Spleen (tissue), 11 donors: ENCODE measurements at regions not wholly inside any gene's neighbourhood (a gene's known extent, or its start where the extent isn't known, plus 50 kb on each side); places are given as distances from the start of the nearest gene placed in this dataset.

Source experiments
- DNase-seq: peaks from one replicate; pipeline ENCODE4 v3.0.0-alpha.2; 2020
- H3K27ac ChIP-seq, 8 donors: fragments of 200-600 bp; sonication (generic) in 7 of 8; 1 replicate in 4 of 8; 2 replicates in 4 of 8; pipeline versions ENCODE4 v1.5.0 to v1.8.0; 2016 to 2021; ENCODE audit warnings: inconsistent platforms in 4 of 8, mild to moderate bottlenecking in 4 of 8, moderate library complexity in 1 of 8
- H3K27me3 ChIP-seq, 7 donors: fragments of 200-600 bp; sonication (generic) in 6 of 7; replicated peaks in 1 of 7; 1 replicate in 4 of 7; 2 replicates in 3 of 7; pipeline versions ENCODE4 v1.5.0 to v1.8.0; 2016 to 2021; ENCODE audit warnings: inconsistent platforms in 3 of 7, mild to moderate bottlenecking in 1 of 7
- H3K36me3 ChIP-seq, 6 donors: fragments of 200-600 bp; sonication (generic) in 5 of 6; 1 replicate in 4 of 6; 2 replicates in 2 of 6; pipeline versions ENCODE4 v1.5.0 to v1.8.0; 2016 to 2021; ENCODE audit warnings: inconsistent platforms in 2 of 6
- H3K4me1 ChIP-seq, 6 donors: fragments of 200-600 bp; sonication (generic) in 5 of 6; 1 replicate in 3 of 6; 2 replicates in 3 of 6; pipeline versions ENCODE4 v1.5.0 to v1.8.0; 2016 to 2021; ENCODE audit warnings: inconsistent platforms in 3 of 6
- H3K4me3 ChIP-seq, 8 donors: fragments of 200-600 bp; sonication (generic) in 7 of 8; 1 replicate in 4 of 8; 2 replicates in 4 of 8; pipeline versions ENCODE4 v1.5.0 to v1.8.0; 2016 to 2021; ENCODE audit warnings: inconsistent platforms in 4 of 8, mild to moderate bottlenecking in 4 of 8, moderate library complexity in 2 of 8
- H3K9me3 ChIP-seq, 8 donors: fragments of 200-600 bp; sonication (generic) in 7 of 8; 1 replicate in 4 of 8; 2 replicates in 4 of 8; pipeline versions ENCODE4 v1.5.0 to v1.8.0; 2016 to 2021; ENCODE audit warnings: inconsistent platforms in 4 of 8
- POLR2A ChIP-seq, 3 donors: fragments of 450-650 bp; IDR thresholded peaks; one replicate each; pipeline ENCODE4 v1.5.1; 2017; ENCODE audit warnings: antibody characterized with exemption in 3 of 3, mild to moderate bottlenecking in 1 of 3
- POLR2AphosphoS5 ChIP-seq, 3 donors: sonication (generic); formaldehyde crosslinking; IDR thresholded peaks; one replicate each; pipeline ENCODE4 v1.5.1; 2017; ENCODE audit warnings: antibody characterized with exemption in 3 of 3
- WGBS, 5 donors: extraction: QIAGEN DNeasy Blood & Tissue Kit in 3 of 5; methylation state at CpG; one replicate each; pipeline versions ENCODE4 v1.1.5 to v1.1.7; 2013 to 2018; 5-methylcytosine and 5-hydroxymethylcytosine counted together
- intact Hi-C: fragments of 100-400 bp; cut with DNase I; formaldehyde crosslinking; loops from one replicate; pipeline ENCODE4 v1.15.0; 2023; ENCODE audit warnings: low total_unique reads
- TF ChIP-seq, protein P1 (sequence below), 11 experiments: fragments of 200-600 bp in 7 of 11; fragments of 450-650 bp in 4 of 11; sonication (generic) in 4 of 11; IDR thresholded peaks in 8 of 11; conservative IDR thresholded peaks in 3 of 11; 1 replicate in 7 of 11; 2 replicates in 4 of 11; pipeline versions ENCODE4 v1.4.0 to v1.8.0; 2016 to 2021; ENCODE audit warnings: antibody characterized with exemption in 11 of 11, inconsistent platforms in 4 of 11, mild to moderate bottlenecking in 1 of 11
- donor health status: healthy with polysubstance abuse.
- donor health status: DM: no; HTN: no; CAD: no; lungs with moderate emphysema.
- donor health status: DM: no; HTN: no; CAD: no.
- donor health status: Bipolar disorder and iron deficiency.
- donor health status: healthy.
- donor health status: DM: no; HTN: no; CAD: no.
- donor health status: DM: yes; HTN: yes; CAD: no.

GRCh38 chr10:78752708-78753107 is 316.1 kb upstream of the ZMIZ1 start:
- no peak overlapping the region for H3K27ac ChIP-seq
- DNase-seq = peak; percentile 41
- TF ChIP-seq, protein P1, sequence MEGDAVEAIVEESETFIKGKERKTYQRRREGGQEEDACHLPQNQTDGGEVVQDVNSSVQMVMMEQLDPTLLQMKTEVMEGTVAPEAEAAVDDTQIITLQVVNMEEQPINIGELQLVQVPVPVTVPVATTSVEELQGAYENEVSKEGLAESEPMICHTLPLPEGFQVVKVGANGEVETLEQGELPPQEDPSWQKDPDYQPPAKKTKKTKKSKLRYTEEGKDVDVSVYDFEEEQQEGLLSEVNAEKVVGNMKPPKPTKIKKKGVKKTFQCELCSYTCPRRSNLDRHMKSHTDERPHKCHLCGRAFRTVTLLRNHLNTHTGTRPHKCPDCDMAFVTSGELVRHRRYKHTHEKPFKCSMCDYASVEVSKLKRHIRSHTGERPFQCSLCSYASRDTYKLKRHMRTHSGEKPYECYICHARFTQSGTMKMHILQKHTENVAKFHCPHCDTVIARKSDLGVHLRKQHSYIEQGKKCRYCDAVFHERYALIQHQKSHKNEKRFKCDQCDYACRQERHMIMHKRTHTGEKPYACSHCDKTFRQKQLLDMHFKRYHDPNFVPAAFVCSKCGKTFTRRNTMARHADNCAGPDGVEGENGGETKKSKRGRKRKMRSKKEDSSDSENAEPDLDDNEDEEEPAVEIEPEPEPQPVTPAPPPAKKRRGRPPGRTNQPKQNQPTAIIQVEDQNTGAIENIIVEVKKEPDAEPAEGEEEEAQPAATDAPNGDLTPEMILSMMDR (IDR thresholded peaks at IDR 0.05 in 8 of 11, conservative IDR thresholded peaks at IDR 0.05 in 3 of 11) = no peak
- TF ChIP-seq POLR2A (IDR thresholded peaks at IDR 0.05) = no peak
- TF ChIP-seq POLR2AphosphoS5 (IDR thresholded peaks at IDR 0.05) = no peak
- intact Hi-C loops = no loop called here
- H3K4me3 ChIP-seq = no peak overlapping the region
- H3K4me1 ChIP-seq = peaks cover 0 to 40% (median 20%) of the 10 kb centered on the region in 6 donors
- 77 to 84% (median 82%) methylated on average over 4 of the region's 4 CpGs for WGBS, 5 donors
- H3K36me3 ChIP-seq = no peaks in the 10 kb centered on the region
- no peaks in the 10 kb centered on the region for H3K9me3 ChIP-seq
- H3K27me3 ChIP-seq = peaks cover 0 to 38% (median 0%) of the 10 kb centered on the region in 7 donors

DNA sequence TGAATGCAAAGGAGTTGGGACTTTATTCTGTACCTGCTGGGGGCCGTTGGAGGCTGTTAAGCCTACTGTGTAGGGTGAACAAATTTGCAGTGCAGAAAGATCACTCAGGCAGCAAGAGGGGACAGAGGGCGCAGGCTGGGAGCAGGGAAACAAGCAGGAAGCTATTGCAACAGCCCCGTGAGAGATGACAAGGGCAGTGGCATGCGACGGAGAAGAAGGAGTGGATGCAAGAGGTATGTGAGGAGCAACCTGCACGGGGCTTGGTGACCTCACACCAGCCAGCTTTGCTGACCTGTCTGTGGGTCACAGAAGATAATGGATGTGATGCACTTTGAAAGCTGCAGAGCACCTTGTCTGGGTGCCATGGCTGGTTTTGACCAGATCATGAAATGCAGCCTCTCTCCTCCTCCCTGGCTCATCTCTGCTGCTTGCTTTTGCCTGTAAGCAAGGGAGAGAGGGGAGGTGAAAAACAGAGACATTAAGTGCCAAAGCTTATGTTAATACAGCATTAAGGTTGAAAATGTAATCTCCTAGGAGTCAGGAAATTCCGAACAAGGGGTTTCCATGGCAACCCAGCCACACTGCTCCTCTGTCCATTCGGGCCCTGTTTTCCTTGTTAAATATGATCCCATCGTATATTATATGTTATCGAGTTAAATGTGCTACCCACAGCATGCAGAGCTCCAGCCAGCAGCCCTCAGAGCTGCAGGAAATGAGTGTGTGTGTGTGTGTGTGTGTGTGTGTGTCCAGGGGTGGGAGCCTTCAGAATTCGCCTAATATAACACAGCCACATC is 314.3 kb upstream of the ZMIZ1 start:
- H3K36me3 ChIP-seq = no peaks in the 10 kb centered on the region
- 20 to 47% (median 27%) methylated on average over 10 to 11 of the region's 11 CpGs for whole genome bisulfite sequencing, 5 donors
- DNase-seq = peak; percentile 40
- intact Hi-C loops = no loop called here
- H3K27me3 ChIP-seq = peaks cover 0 to 45% (median 0%) of the 10 kb centered on the region in 7 donors
- H3K4me3 ChIP-seq = no peak overlapping the region
- no peaks in the 10 kb centered on the region for H3K9me3 ChIP-seq
- no peak overlapping the region for H3K27ac ChIP-seq
- no peak for TF ChIP-seq POLR2A (IDR thresholded peaks at IDR 0.05)
- TF ChIP-seq POLR2AphosphoS5 (IDR thresholded peaks at IDR 0.05) = no peak
- TF ChIP-seq, protein P1 (IDR thresholded peaks at IDR 0.05 in 8 of 11, conservative IDR thresholded peaks at IDR 0.05 in 3 of 11) = no peak
- peaks cover 0 to 46% (median 20%) of the 10 kb centered on the region in 6 donors for H3K4me1 ChIP-seq

DNA sequence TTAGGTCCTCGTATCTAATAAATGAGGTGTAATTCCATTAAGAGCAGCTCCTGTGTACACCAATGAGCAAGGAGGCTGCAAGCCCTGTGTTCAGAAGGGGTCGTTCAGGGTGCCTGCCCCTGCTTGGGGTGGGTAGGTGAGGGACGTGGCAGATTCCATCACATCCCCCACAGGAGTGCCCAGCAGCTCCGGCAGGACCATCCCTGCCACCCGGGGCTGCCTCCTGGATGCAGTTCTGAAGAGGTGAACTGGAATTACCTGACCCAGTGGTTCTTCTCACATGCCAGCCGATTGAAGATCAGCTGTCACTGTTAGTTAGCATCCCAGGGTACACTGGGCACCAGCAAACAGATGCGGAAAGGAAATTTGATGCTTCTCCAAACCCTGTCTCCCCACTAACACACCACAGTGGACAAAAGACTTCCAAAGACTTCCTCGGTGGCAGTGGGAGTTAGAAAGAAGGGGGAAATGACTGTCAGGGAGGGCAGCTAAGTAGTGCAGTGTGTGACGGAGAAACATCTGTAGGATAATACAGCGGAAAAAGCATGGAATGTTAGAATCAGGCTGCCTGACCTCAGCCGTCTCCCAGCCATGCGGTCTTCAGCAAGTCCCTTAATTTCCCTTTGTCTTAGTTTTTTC is 313.6 kb upstream of the ZMIZ1 start:
- no peaks in the 10 kb centered on the region for H3K36me3 ChIP-seq
- no peaks in the 10 kb centered on the region for H3K9me3 ChIP-seq
- peak; percentile 55 for DNase-seq
- intact Hi-C loops = no loop called here
- H3K4me1 ChIP-seq = peaks cover 0 to 46% (median 20%) of the 10 kb centered on the region in 6 donors
- 73 to 91% (median 75%) methylated on average over 7 to 12 of the region's 12 CpGs for WGBS, 5 donors
- H3K4me3 ChIP-seq = no peak overlapping the region
- H3K27ac ChIP-seq = no peak overlapping the region
- no peak for TF ChIP-seq POLR2A (IDR thresholded peaks at IDR 0.05)
- TF ChIP-seq, protein P1 (IDR thresholded peaks at IDR 0.05 in 8 of 11, conservative IDR thresholded peaks at IDR 0.05 in 3 of 11) = no peak
- TF ChIP-seq POLR2AphosphoS5 (IDR thresholded peaks at IDR 0.05) = no peak
- peaks cover 0 to 45% (median 0%) of the 10 kb centered on the region in 7 donors for H3K27me3 ChIP-seq

DNA sequence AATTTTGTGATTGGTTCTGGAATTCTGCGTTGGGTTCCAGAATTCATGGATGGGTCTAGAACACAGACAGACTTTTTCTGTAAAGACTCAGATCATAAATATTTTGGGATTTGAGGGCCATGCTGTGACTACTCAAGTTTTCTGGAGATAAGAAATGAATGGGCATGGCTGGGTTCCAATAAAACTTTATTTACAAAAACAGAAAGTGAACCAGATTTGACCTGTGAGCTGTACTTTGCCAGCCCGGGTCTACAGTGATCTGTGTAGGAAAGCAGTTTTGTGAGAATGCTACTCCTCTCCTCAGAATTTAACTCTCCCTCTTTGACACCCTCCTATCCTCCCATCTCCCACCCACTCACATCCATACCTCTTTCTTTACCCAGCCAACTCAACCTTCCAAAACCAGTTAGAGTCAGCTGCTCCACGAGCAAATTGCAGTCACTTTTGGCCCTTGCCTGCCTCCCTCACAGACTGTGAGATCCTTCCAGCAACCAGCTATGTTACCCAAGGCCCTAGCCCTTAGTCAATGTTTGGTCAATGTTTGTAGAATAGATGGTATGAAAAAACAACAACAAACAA is 312.8 kb upstream of the ZMIZ1 start:
- intact Hi-C loops = no loop called here
- no peaks in the 10 kb centered on the region for H3K36me3 ChIP-seq
- H3K4me1 ChIP-seq = peaks cover 0 to 46% (median 20%) of the 10 kb centered on the region in 6 donors
- no peaks in the 10 kb centered on the region for H3K9me3 ChIP-seq
- WGBS, 5 donors = 79 to 87% (median 86%) methylated on average over 3 of the region's 3 CpGs
- peak overlapping the region in 2 of 8 donors; percentile 73 to 82 for H3K27ac ChIP-seq
- TF ChIP-seq, protein P1 (IDR thresholded peaks at IDR 0.05 in 8 of 11, conservative IDR thresholded peaks at IDR 0.05 in 3 of 11) = no peak
- TF ChIP-seq POLR2A (IDR thresholded peaks at IDR 0.05) = no peak
- no peak for TF ChIP-seq POLR2AphosphoS5 (IDR thresholded peaks at IDR 0.05)
- H3K27me3 ChIP-seq = peaks cover 0 to 45% (median 0%) of the 10 kb centered on the region in 7 donors
- DNase-seq = no peak
- H3K4me3 ChIP-seq = no peak overlapping the region
